Body of pancreas (tissue), 4 donors: ENCODE measurements at regions not wholly inside any gene's neighbourhood (a gene's known extent, or its start where the extent isn't known, plus 50 kb on each side); places are given as distances from the start of the nearest gene placed in this dataset.

ENCODE experiments used
- ATAC-seq: fragments of 150-250 bp; one replicate; pipeline ENCODE4 v1.9.1; 2016
- DNase-seq, 4 donors: peaks; one replicate each; pipeline ENCODE4 v3.0.0-alpha.2; 2019
- H3K27ac ChIP-seq, 4 donors: fragments of 200-600 bp; sonication (generic); 1 replicate in 3 of 4; 2 replicates in 1 of 4; pipeline versions ENCODE4 v1.5.1 to v1.6.1; 2016 to 2019; ENCODE audit warnings: mild to moderate bottlenecking in 1 of 4, mixed read lengths in 1 of 4, moderate library complexity in 1 of 4
- H3K27me3 ChIP-seq, 2 donors: fragments of 200-600 bp; sonication (generic); one replicate each; pipeline ENCODE4 v1.6.0; 2016; ENCODE audit warnings: mild to moderate bottlenecking in 1 of 2
- H3K36me3 ChIP-seq, 2 donors: fragments of 200-600 bp; sonication (generic); replicated peaks in 1 of 2; 2 replicates each; pipeline ENCODE4 v1.5.1; 2016; ENCODE audit warnings: low read depth in 2 of 2; ENCODE audit not compliant: insufficient read depth in 1 of 2
- H3K4me1 ChIP-seq: fragments of 200-600 bp; sonication (generic); one replicate; pipeline ENCODE4 v1.6.0; 2016
- H3K4me3 ChIP-seq, 2 donors: fragments of 200-600 bp; sonication (generic); 1 replicate in 1 of 2; 2 replicates in 1 of 2; pipeline ENCODE4 v1.5.1; 2016 to 2019
- H3K9me3 ChIP-seq, 3 donors: fragments of 200-600 bp; sonication (generic); 1 replicate in 2 of 3; 2 replicates in 1 of 3; pipeline ENCODE4 v1.5.1; 2016
- POLR2A ChIP-seq, 3 donors: fragments of 450-650 bp; IDR thresholded peaks; one replicate each; pipeline ENCODE4 v1.6.1; 2016; ENCODE audit warnings: antibody characterized with exemption in 3 of 3, mild to moderate bottlenecking in 2 of 3
- WGBS, 2 donors: methylation state at CpG; one replicate each; pipeline ENCODE4 v1.1.5; 2017; 5-methylcytosine and 5-hydroxymethylcytosine counted together
- intact Hi-C: fragments of 100-400 bp; cut with DNase I; formaldehyde crosslinking; loops from one replicate; pipeline ENCODE4 v1.15.1; 2023
- TF ChIP-seq, protein P1 (sequence below), 7 experiments: fragments of 450-650 bp in 4 of 7; fragments of 200-600 bp in 3 of 7; sonication (generic) in 3 of 7; IDR thresholded peaks; one replicate each; pipeline ENCODE4 v1.5.1; 2016 to 2019; ENCODE audit warnings: antibody characterized with exemption in 7 of 7

DNA sequence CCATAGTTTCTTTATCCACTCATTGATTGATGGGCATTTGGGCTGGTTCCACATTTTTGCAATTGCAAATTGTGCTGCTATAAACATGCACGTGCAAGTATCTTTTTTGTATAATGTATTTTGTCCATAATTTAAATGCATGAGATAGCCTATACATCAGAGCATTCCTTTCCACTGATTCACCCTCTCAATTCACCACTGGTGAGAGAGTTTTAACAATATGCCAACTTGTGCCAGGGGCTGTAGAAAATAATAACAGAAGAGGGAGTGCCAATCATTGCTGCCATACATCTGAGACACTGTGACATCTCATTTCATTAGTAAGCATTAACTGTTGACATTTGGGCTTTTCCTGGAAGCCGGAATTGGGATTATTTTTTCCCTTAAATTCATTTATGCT lies 125.1 kb downstream of the RAP2A start:
- intact Hi-C loops = no loop called here
- Histone ChIP-seq H3K4me3 (no peak overlapping the region), H3K27ac (no peak overlapping the region), H3K27me3 (no peaks in the 10 kb centered on the region), H3K4me1 (no peaks in the 10 kb centered on the region), H3K36me3 (no peaks in the 10 kb centered on the region), H3K9me3 (no peaks in the 10 kb centered on the region)
- TF ChIP-seq, protein P1, sequence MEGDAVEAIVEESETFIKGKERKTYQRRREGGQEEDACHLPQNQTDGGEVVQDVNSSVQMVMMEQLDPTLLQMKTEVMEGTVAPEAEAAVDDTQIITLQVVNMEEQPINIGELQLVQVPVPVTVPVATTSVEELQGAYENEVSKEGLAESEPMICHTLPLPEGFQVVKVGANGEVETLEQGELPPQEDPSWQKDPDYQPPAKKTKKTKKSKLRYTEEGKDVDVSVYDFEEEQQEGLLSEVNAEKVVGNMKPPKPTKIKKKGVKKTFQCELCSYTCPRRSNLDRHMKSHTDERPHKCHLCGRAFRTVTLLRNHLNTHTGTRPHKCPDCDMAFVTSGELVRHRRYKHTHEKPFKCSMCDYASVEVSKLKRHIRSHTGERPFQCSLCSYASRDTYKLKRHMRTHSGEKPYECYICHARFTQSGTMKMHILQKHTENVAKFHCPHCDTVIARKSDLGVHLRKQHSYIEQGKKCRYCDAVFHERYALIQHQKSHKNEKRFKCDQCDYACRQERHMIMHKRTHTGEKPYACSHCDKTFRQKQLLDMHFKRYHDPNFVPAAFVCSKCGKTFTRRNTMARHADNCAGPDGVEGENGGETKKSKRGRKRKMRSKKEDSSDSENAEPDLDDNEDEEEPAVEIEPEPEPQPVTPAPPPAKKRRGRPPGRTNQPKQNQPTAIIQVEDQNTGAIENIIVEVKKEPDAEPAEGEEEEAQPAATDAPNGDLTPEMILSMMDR (IDR thresholded peaks at IDR 0.05) = no peak
- TF ChIP-seq POLR2A (IDR thresholded peaks at IDR 0.05) = no peak
- DNase-seq (no peak), ATAC-seq (no peak)
- 61 to 66% methylated on average over 2 of the region's 2 CpGs for WGBS, 2 donors

DNA sequence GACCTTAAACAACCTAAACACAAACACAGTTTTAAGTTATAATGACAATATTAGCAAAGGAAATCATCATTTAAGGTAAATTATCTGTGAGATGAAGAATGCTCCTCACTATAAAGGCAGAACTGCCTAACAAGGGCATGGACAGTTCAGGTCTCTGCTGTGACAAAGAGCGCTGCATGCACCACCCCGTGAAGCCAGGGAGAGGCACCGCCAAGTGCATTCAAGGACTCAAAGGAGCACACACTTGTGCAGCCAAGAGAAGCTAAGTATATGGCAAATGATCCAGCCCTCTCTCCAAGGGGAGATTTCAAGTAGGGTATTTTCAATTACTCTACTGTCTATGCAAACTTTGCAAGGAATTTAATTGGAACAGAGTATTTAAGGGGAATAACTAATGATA lies 126.0 kb downstream of the RAP2A start:
- H3K9me3 ChIP-seq = no peaks in the 10 kb centered on the region
- WGBS, 2 donors = 86 to 95% methylated on average over 3 of the region's 3 CpGs
- ATAC-seq = no peak
- no peak for TF ChIP-seq POLR2A (IDR thresholded peaks at IDR 0.05)
- TF ChIP-seq, protein P1 (IDR thresholded peaks at IDR 0.05) = no peak
- no peak for DNase-seq
- intact Hi-C loops = no loop called here
- H3K27ac ChIP-seq = no peak overlapping the region
- no peak overlapping the region for H3K4me3 ChIP-seq
- H3K27me3 ChIP-seq = no peaks in the 10 kb centered on the region
- no peaks in the 10 kb centered on the region for H3K4me1 ChIP-seq
- H3K36me3 ChIP-seq = no peaks in the 10 kb centered on the region

DNA sequence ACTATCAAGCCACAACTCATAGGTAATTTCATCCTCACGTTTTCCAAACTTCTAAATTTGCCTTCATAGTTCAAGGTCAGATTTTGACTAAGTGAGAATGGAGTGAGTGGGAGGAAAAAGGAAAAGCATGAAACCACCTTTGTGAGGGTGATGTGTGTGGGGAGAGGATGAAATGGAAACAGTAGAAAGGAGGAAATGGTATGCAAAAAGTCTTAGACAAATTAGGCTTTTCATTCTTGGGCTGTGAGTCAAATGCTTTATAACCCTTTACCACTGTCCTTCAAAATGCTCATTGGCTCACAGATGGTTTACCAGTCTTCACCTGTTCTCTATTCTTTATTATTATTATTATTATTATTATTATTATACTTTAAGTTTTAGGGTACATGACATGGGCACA lies 127.2 kb downstream of the RAP2A start:
- H3K4me1 ChIP-seq = no peaks in the 10 kb centered on the region
- H3K9me3 ChIP-seq = no peaks in the 10 kb centered on the region
- TF ChIP-seq, protein P1 (IDR thresholded peaks at IDR 0.05) = no peak
- TF ChIP-seq POLR2A (IDR thresholded peaks at IDR 0.05) = no peak
- WGBS, 2 donors = 19 to 20% methylated on average over 1 of the region's 1 CpG
- no peaks in the 10 kb centered on the region for H3K36me3 ChIP-seq
- H3K4me3 ChIP-seq = no peak overlapping the region
- intact Hi-C loops = no loop called here
- ATAC-seq (no peak), DNase-seq (no peak)
- no peak overlapping the region for H3K27ac ChIP-seq
- H3K27me3 ChIP-seq = no peaks in the 10 kb centered on the region

DNA sequence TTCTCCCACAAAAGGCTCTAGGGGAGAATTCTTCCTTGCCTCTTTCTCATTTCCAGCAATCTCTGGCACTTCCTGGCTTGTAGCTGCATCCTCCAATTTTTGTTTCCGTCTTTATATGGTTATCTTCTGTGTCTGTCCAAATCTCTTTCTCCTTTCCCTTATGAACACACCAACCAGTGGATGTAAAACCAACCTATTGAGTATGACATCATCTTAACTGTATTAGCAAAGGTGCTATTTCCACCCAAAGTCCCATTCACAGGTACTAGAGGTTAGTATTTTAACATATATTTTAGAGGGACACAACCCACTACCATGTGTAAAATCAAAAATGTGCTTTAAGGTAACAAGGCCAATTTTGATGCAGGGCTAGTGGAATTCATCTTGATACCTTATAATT lies 129.0 kb downstream of the RAP2A start:
- Histone ChIP-seq H3K4me1 (no peaks in the 10 kb centered on the region), H3K9me3 (no peaks in the 10 kb centered on the region), H3K4me3 (no peak overlapping the region), H3K36me3 (no peaks in the 10 kb centered on the region), H3K27me3 (no peaks in the 10 kb centered on the region), H3K27ac (no peak overlapping the region)
- intact Hi-C loops = no loop called here
- WGBS, 2 donors = 68 to 70% methylated on average over 1 of the region's 1 CpG
- no peak for ATAC-seq
- TF ChIP-seq, protein P1 (IDR thresholded peaks at IDR 0.05) = no peak
- TF ChIP-seq POLR2A (IDR thresholded peaks at IDR 0.05) = no peak
- DNase-seq = no peak

DNA sequence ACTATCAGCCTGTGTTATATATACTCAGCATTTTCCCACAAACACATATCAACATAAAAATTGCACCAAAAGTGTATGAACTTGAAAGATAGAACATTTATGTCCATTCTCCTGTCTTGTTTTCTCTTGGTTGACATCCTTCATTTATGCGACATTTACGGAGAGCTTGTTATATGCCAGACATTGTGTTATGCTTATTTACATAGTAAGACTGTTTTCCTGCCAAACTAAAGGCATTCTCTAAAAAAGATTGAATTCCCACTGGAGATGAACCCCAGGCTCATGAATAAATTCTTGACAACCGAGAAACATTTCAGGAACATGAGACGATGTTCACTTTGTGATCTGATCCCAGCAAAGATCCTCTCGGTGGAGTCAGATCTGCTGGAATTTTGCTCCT lies 131.0 kb downstream of the RAP2A start:
- no peak overlapping the region for H3K27ac ChIP-seq
- DNase-seq (no peak), ATAC-seq (no peak)
- WGBS, 2 donors = 70 to 84% methylated on average over 5 of the region's 5 CpGs
- peaks cover 7% of the 10 kb centered on the region for H3K4me1 ChIP-seq
- H3K27me3 ChIP-seq = no peaks in the 10 kb centered on the region
- H3K36me3 ChIP-seq = no peaks in the 10 kb centered on the region
- TF ChIP-seq, protein P1 (IDR thresholded peaks at IDR 0.05) = no peak
- TF ChIP-seq POLR2A (IDR thresholded peaks at IDR 0.05) = no peak
- no peak overlapping the region for H3K4me3 ChIP-seq
- H3K9me3 ChIP-seq = no peaks in the 10 kb centered on the region
- intact Hi-C loops = no loop called here
